Epithelial cell of prostate (primary cell): ENCODE measurements at regions not wholly inside any gene's neighbourhood (a gene's known extent, or its start where the extent isn't known, plus 50 kb on each side); places are given as distances from the start of the nearest gene placed in this dataset.

ENCODE experiments used
- DNase-seq: peaks from one replicate; pipeline ENCODE4 v3.0.0-alpha.2; 2011; ENCODE audit warnings: low read depth, low spot score
- H3K27ac ChIP-seq: fragments of 450-650 bp; 2 replicates; pipeline ENCODE4 v1.5.1; 2017; ENCODE audit warnings: mild to moderate bottlenecking

GRCh38 chr5:171509467-171509866 is 90.0 kb downstream of the FGF18 start:
- no peak for DNase-seq
- H3K27ac ChIP-seq: no peak overlapping the region

GRCh38 chr5:171512397-171512796 is 93.0 kb downstream of the FGF18 start:
- no peak for DNase-seq

GRCh38 chr5:171513591-171513990 is 94.1 kb downstream of the FGF18 start:
- H3K27ac ChIP-seq: no peak overlapping the region
- DNase-seq: no peak

More at GRCh38 chr5:171512397-171512796, 93.0 kb downstream of the FGF18 start:
- H3K27ac ChIP-seq: no peak overlapping the region

- no peak for DNase-seq
- no peak overlapping the region for H3K27ac ChIP-seq
These were observed 99.5 kb downstream of the FGF18 start for GRCh38 chr5:171518916-171519315.

GRCh38 chr5:171520300-171521174 is 101.1 kb downstream of the FGF18 start:
- DNase-seq: no peak
- H3K27ac ChIP-seq: peak overlapping the region; percentile 72

GRCh38 chr5:171521219-171521633 is 101.8 kb downstream of the FGF18 start:
- DNase-seq: peak; percentile 56
- peak overlapping the region; percentile 72 for H3K27ac ChIP-seq

GRCh38 chr5:171521679-171522078 is 102.2 kb downstream of the FGF18 start:
- peak overlapping the region; percentile 72 for H3K27ac ChIP-seq
- DNase-seq: no peak

GRCh38 chr5:171523781-171524180 is 104.3 kb downstream of the FGF18 start:
- DNase-seq: no peak
- H3K27ac ChIP-seq: no peak overlapping the region

- H3K27ac ChIP-seq: no peak overlapping the region
- DNase-seq: no peak
These were observed 105.0 kb downstream of the FGF18 start for GRCh38 chr5:171524466-171524865.

- no peak for DNase-seq
- no peak overlapping the region for H3K27ac ChIP-seq
These were observed 105.6 kb downstream of the FGF18 start for GRCh38 chr5:171525085-171525484.

GRCh38 chr5:171528036-171528435 is 108.6 kb downstream of the FGF18 start:
- no peak overlapping the region for H3K27ac ChIP-seq
- DNase-seq: no peak

GRCh38 chr5:171528865-171529614 is 109.6 kb downstream of the FGF18 start:
- no peak for DNase-seq
- H3K27ac ChIP-seq: no peak overlapping the region

- no peak overlapping the region for H3K27ac ChIP-seq
- no peak for DNase-seq
These were observed 112.2 kb downstream of the FGF18 start for GRCh38 chr5:171531638-171532037.

- no peak for DNase-seq
These were observed 113.7 kb downstream of the FGF18 start for GRCh38 chr5:171533153-171533552.

GRCh38 chr5:171534043-171534895 is 114.8 kb downstream of the FGF18 start:
- H3K27ac ChIP-seq: no peak overlapping the region

More at GRCh38 chr5:171533153-171533552, 113.7 kb downstream of the FGF18 start:
- no peak overlapping the region for H3K27ac ChIP-seq

GRCh38 chr5:171535162-171535561 is 115.7 kb downstream of the FGF18 start:
- no peak for DNase-seq
- no peak overlapping the region for H3K27ac ChIP-seq

More at GRCh38 chr5:171534043-171534895, 114.8 kb downstream of the FGF18 start:
- DNase-seq: no peak

- no peak overlapping the region for H3K27ac ChIP-seq
- DNase-seq: no peak
These were observed 117.8 kb downstream of the FGF18 start for GRCh38 chr5:171537070-171537849.

GRCh38 chr5:171537923-171538537 is 118.6 kb downstream of the FGF18 start:
- no peak for DNase-seq
- no peak overlapping the region for H3K27ac ChIP-seq

- no peak for DNase-seq
These were observed 119.2 kb downstream of the FGF18 start for GRCh38 chr5:171538681-171539080.

More at GRCh38 chr5:171538681-171539080, 119.2 kb downstream of the FGF18 start:
- H3K27ac ChIP-seq: no peak overlapping the region
